ENCODE measurements at regions not wholly inside any gene's neighbourhood (a gene's known extent, or its start where the extent isn't known, plus 50 kb on each side); places are given as distances from the start of the nearest gene placed in this dataset.
"Not testable (repeated sequence)": the region's sequence is repeated elsewhere in the genome, so short reads cannot be mapped to it uniquely, and the experiment has no call there.

DNA sequence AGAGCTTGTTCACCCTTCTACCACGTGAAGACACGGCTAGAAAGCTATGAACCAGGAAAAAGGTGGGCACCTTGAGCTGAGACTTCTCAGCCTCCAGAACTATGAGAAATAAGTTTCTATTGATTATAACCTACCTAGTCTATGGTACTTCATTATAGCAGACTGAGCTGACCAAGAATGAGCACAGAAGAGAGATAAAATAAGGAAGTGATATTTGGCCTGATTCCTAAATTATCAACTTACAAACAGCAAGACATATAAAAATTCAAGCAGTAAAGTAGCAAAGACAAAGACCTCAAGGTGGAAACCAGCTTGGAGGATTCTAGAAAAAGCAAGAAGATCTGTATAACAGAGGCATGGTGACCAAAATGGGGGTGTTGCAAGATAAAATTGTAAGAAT, 63.9 kb upstream of the OSTN start:
- DNase-seq (ENCODE audit: low read depth) = no peak
- TF ChIP-seq CTCF (conservative IDR thresholded peaks at IDR 0.05; ENCODE audit: low read depth, low read length) = no peak
- H3K4me3 ChIP-seq (ENCODE audit: low read depth, low read length) = no peak overlapping the region

DNA sequence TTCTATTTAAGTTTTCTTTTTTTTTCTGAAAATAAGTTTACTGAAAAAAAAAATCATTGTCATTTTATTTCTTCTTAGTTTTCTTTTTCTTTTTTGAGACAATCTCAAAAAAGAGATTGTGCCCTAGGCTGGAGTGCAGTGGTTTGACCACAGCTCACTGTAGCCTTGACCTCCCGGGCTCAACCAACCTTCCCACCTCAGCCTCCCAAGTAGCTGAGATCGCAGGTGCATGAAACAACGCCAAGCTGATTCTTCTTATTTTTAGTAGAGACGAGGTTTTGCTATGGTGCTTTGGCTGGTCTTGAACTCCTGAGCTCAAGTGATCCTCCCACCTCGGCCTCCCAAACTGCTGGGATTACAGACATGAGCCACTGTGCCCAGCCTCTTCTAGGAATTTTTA, 65.7 kb upstream of the OSTN start:
- no peak for TF ChIP-seq CTCF (conservative IDR thresholded peaks at IDR 0.05; ENCODE audit: low read depth, low read length)
- H3K4me3 ChIP-seq (ENCODE audit: low read depth, low read length) = no peak overlapping the region
- DNase-seq (ENCODE audit: low read depth) = no peak

DNA sequence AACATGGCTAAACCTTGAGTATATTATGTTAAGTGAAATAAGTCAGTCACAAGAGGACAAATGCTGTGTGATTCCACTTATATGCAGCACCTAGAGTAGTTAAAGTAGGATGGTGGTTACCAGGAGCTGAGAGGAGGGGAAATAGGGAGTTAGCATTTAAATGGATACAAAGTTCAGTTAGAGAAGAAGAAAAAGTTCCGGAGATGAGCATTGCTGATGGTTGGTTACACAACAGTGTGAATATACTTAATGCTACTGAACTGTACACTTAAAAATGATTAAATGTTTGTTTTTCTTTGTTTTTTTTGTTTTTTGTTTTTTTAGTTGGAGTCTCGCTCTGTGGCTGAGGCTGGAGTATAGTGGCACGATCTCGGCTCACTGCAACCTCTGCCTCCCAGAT, 67.7 kb upstream of the OSTN start:
- no peak for TF ChIP-seq CTCF (conservative IDR thresholded peaks at IDR 0.05; ENCODE audit: low read depth, low read length)
- DNase-seq (ENCODE audit: low read depth) = no peak
- H3K4me3 ChIP-seq (ENCODE audit: low read depth, low read length) = no peak overlapping the region

DNA sequence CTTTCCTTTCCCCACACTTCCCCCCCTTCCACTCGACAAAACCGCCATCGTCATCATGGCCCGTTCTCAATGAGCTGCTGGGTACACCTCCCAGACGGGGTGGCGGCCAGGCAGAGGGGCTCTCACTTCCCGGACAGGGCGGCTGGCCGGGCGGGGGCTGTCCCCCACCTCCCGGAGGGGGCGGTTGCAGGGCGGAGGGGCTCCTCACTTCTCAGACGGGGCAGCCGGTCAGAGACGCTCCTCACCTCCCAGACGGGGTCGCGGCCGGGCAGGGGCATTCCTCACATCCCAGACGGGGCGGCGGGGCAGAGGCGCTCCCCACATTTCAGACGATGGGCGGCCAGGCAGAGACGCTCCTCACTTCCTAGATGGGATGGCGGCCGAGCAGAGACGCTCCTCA, 74.2 kb upstream of the OSTN start:
- not testable (repeated sequence) for DNase-seq (ENCODE audit: low read depth); H3K4me3 ChIP-seq (ENCODE audit: low read depth, low read length)

DNA sequence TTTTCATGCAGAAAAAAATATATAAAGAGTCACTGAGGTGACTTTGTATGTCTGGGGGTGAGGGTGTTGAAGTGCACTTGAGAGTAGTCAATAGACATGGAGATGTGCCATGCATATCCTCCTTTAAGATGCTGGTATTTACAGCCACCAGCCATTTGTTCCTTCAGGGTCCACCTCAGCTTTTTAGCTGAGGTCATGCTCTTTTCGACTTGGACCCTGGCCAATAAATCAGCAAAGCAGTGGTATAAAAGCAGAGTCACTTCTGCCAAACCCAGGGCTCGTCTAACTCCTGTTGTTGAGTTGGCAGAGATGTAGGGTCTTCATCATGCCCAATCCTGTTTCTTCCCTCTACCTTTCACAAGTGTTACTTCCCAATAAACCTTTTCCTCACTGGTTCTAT, 75.1 kb upstream of the OSTN start:
- no peak for DNase-seq (ENCODE audit: low read depth)
- no peak overlapping the region for H3K4me3 ChIP-seq (ENCODE audit: low read depth, low read length)
- no peak for TF ChIP-seq CTCF (conservative IDR thresholded peaks at IDR 0.05; ENCODE audit: low read depth, low read length)

- H3K4me3 ChIP-seq (ENCODE audit: low read depth, low read length) = no peak overlapping the region
- DNase-seq (ENCODE audit: low read depth) = no peak
- TF ChIP-seq CTCF (conservative IDR thresholded peaks at IDR 0.05; ENCODE audit: low read depth, low read length) = no peak
These were observed 75.8 kb upstream of the OSTN start for GRCh38 chr3:191123231-191123630.

GRCh38 chr3:191120447-191121298, 78.4 kb upstream of the OSTN start:
- H3K4me3 ChIP-seq (ENCODE audit: low read depth, low read length) = no peak overlapping the region
- DNase-seq (ENCODE audit: low read depth) = no peak
- TF ChIP-seq CTCF (conservative IDR thresholded peaks at IDR 0.05; ENCODE audit: low read depth, low read length) = no peak
